Stimulated activated CD4-positive, alpha-beta T cell treated with anti-CD3 and anti-CD28 coated beads, Interleukin-1b, Interleukin-23, amount 100 ng/mL, for 24 hours (primary cell): ENCODE measurements at regions not wholly inside any gene's neighbourhood (a gene's known extent, or its start where the extent isn't known, plus 50 kb on each side); places are given as distances from the start of the nearest gene placed in this dataset.

Experiments
- DNase-seq, 4 experiments: peaks; one replicate each; pipeline ENCODE4 v3.0.0-alpha.2; 2020; ENCODE audit warnings: low read depth in 4 of 4, low spot score in 1 of 4

GRCh38 chr6:122042960-122043735 is 356.3 kb upstream of the HSF2 start:
- DNase-seq = no peak

GRCh38 chr6:122048570-122048969 is 350.9 kb upstream of the HSF2 start:
- DNase-seq = no peak

GRCh38 chr6:122049341-122049740 is 350.1 kb upstream of the HSF2 start:
- DNase-seq = no peak

GRCh38 chr6:122050242-122050755 is 349.2 kb upstream of the HSF2 start:
- DNase-seq = no peak

GRCh38 chr6:122052346-122052900 is 347.0 kb upstream of the HSF2 start:
- no peak for DNase-seq

GRCh38 chr6:122059918-122060317 is 339.5 kb upstream of the HSF2 start:
- no peak for DNase-seq

- DNase-seq = no peak
Measured at GRCh38 chr6:122061855-122062254, 337.6 kb upstream of the HSF2 start.

GRCh38 chr6:122063076-122063475 is 336.4 kb upstream of the HSF2 start:
- DNase-seq = no peak

- DNase-seq = no peak
Measured at GRCh38 chr6:122063761-122064160, 335.7 kb upstream of the HSF2 start.

- no peak for DNase-seq
Measured at GRCh38 chr6:122066200-122066599, 333.3 kb upstream of the HSF2 start.

- no peak for DNase-seq
Measured at GRCh38 chr6:122068291-122068769, 331.1 kb upstream of the HSF2 start.

GRCh38 chr6:122069932-122070331 is 329.5 kb upstream of the HSF2 start:
- DNase-seq = no peak

- DNase-seq = no peak
Measured at GRCh38 chr6:122072014-122072647, 327.3 kb upstream of the HSF2 start.

GRCh38 chr6:122075084-122075838 is 324.2 kb upstream of the HSF2 start:
- DNase-seq = no peak

- no peak for DNase-seq
Measured at GRCh38 chr6:122075917-122076316, 323.5 kb upstream of the HSF2 start.

GRCh38 chr6:122077603-122078002 is 321.8 kb upstream of the HSF2 start:
- DNase-seq = no peak

GRCh38 chr6:122078481-122078880 is 321.0 kb upstream of the HSF2 start:
- DNase-seq = no peak

GRCh38 chr6:122079916-122080315 is 319.5 kb upstream of the HSF2 start:
- no peak for DNase-seq

GRCh38 chr6:122081921-122082320 is 317.5 kb upstream of the HSF2 start:
- DNase-seq = no peak

- no peak for DNase-seq
Measured at GRCh38 chr6:122082370-122082769, 317.1 kb upstream of the HSF2 start.

GRCh38 chr6:122092366-122092765 is 307.1 kb upstream of the HSF2 start:
- no peak for DNase-seq
